GM12892 (cell line): ENCODE measurements at regions not wholly inside any gene's neighbourhood (a gene's known extent, or its start where the extent isn't known, plus 50 kb on each side); places are given as distances from the start of the nearest gene placed in this dataset.

ENCODE experiments used
- POLR2A ChIP-seq: IDR thresholded peaks from 2 replicates; pipeline ENCODE4 v1.6.1; 2011; ENCODE audit warnings: low read depth, low read length, control low read depth
- POLR2AphosphoS5 ChIP-seq: IDR thresholded peaks from 2 replicates; pipeline ENCODE4 v1.6.1; 2011; ENCODE audit warnings: low read depth, low read length, control low read depth

DNA sequence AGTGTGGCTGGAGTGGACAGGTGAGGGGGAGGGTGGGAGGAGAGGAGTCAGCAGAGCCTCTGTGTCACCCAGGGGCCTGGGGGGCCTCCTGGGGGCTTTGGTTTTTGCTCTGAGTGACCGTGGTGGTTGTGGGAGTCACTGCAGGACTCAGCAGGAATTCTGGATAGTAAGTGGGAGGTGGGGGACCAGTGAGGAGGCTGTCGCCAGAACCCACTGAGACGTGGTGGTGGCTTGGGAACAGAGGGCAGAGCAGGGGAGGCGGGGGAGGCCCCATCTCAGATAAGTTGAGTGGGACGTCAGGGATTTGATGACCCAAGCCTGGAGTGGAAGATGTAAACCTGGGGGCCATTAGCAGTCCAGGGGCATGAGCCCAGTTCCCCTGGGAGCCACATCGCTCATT lies 123.2 kb upstream of the WNT4 start:
- no peak for TF ChIP-seq POLR2A
- no peak for TF ChIP-seq POLR2AphosphoS5
